ENCODE measurements at regions not wholly inside any gene's neighbourhood (a gene's known extent, or its start where the extent isn't known, plus 50 kb on each side); places are given as distances from the start of the nearest gene placed in this dataset.

DNA sequence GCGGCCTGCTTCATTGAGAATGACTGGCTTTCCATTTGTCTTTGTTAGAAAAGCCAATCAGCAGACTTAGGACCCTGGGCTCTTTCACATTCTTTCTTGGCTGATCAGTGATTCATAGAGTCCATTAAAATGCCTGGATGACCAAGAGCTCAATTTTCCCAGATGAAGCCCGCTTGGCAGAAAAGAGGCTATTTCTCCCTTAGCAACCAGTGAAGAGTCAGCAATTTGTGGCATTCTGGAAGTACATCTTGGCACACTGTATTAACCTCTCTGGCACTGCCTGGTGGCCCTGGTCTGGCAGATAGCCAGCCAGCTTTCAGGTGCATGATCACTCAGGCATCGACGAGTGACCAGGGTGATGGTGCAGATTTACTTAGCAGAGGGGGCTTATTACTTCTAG, 145.7 kb upstream of the PLAAT1 start:
- TF ChIP-seq TAF1 (IDR thresholded peaks at IDR 0.05; ENCODE audit: borderline replicate concordance, insufficient read depth, low read length) (no peak), SIN3A (IDR thresholded peaks at IDR 0.05; ENCODE audit: borderline replicate concordance, insufficient read depth, low read length) (no peak), POLR2AphosphoS5 (IDR thresholded peaks at IDR 0.05; ENCODE audit: low read depth, low read length) (no peak)
- TF ChIP-seq, protein P1, sequence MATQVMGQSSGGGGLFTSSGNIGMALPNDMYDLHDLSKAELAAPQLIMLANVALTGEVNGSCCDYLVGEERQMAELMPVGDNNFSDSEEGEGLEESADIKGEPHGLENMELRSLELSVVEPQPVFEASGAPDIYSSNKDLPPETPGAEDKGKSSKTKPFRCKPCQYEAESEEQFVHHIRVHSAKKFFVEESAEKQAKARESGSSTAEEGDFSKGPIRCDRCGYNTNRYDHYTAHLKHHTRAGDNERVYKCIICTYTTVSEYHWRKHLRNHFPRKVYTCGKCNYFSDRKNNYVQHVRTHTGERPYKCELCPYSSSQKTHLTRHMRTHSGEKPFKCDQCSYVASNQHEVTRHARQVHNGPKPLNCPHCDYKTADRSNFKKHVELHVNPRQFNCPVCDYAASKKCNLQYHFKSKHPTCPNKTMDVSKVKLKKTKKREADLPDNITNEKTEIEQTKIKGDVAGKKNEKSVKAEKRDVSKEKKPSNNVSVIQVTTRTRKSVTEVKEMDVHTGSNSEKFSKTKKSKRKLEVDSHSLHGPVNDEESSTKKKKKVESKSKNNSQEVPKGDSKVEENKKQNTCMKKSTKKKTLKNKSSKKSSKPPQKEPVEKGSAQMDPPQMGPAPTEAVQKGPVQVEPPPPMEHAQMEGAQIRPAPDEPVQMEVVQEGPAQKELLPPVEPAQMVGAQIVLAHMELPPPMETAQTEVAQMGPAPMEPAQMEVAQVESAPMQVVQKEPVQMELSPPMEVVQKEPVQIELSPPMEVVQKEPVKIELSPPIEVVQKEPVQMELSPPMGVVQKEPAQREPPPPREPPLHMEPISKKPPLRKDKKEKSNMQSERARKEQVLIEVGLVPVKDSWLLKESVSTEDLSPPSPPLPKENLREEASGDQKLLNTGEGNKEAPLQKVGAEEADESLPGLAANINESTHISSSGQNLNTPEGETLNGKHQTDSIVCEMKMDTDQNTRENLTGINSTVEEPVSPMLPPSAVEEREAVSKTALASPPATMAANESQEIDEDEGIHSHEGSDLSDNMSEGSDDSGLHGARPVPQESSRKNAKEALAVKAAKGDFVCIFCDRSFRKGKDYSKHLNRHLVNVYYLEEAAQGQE (IDR thresholded peaks at IDR 0.05; ENCODE audit: insufficient read depth in 1 of 2, low read depth in 2 of 2, low read length in 2 of 2), result no peak
